K562 (cell line): ENCODE measurements at regions not wholly inside any gene's neighbourhood (a gene's known extent, or its start where the extent isn't known, plus 50 kb on each side); places are given as distances from the start of the nearest gene placed in this dataset.

Experiments
- ATAC-seq: fragments of 200-7000 bp; cut with Tn5 transposase; 3 replicates; pipeline ENCODE4 v1.9.1; 2020; ENCODE audit warnings: moderate library complexity
- BruUV-seq: library from RNA; stranded (reverse); fragments of 400-500 nt; replicated peaks from 2 replicates; lab custom pipeline; 2021; lab: Mats Ljungman, UMichigan
- CTCF ChIA-PET: fragments of 300-600 bp; formaldehyde crosslinking; extraction: SDS; loops from one replicate; lab custom pipeline; 2021; ENCODE audit warnings: low intra/inter-chr PET ratio; lab: Yijun Ruan, JAX
- POLR2A ChIA-PET: fragments of 300-600, 350-650 bp; sonication (Branson Sonifier 250); formaldehyde crosslinking; extraction: SDS; loops from one replicate; lab custom pipeline; 2021; ENCODE audit warnings: antibody characterized with exemption, inconsistent platforms; lab: Yijun Ruan, JAX
- DNase-seq, 4 experiments: peaks; one replicate each; pipeline versions ENCODE4 v3.0.0 to v3.0.0-alpha.2; 2011 to 2018; ENCODE audit warnings: low spot score in 3 of 4, mixed read lengths in 3 of 4; ENCODE audit errors: extremely low read depth in 1 of 4
- FAIRE-seq: peaks from 2 replicates; lab custom pipeline; 2011; peaks lifted over from hg19 to GRCh38; lab: Jason Lieb, UNC
- H2AFZ ChIP-seq: 2 replicates; pipeline ENCODE4 v1.6.0; 2011; ENCODE audit warnings: low read depth, low read length, control low read depth, inconsistent platforms
- H3K27ac ChIP-seq: fragments of 200-600 bp; 3 replicates; pipeline ENCODE4 v1.8.0; 2011; ENCODE audit warnings: low read depth, mild to moderate bottlenecking, control low read depth, inconsistent platforms, low read length, moderate library complexity, mixed read lengths; ENCODE audit errors: extremely low read depth
- H3K27me3 ChIP-seq, 2 experiments: fragments of 300-600 bp in 1 of 2; 2 replicates in 1 of 2; 3 replicates in 1 of 2; pipeline versions ENCODE4 v1.6.0 to v1.8.0; 2011; ENCODE audit warnings: inconsistent platforms in 2 of 2, low read length in 2 of 2, mild to moderate bottlenecking in 1 of 2, mixed read lengths in 1 of 2, moderate library complexity in 1 of 2; ENCODE audit not compliant: control insufficient read depth in 2 of 2, insufficient read depth in 2 of 2
- H3K36me3 ChIP-seq: fragments of 300-600 bp; 3 replicates; pipeline ENCODE4 v1.8.0; 2011; ENCODE audit warnings: mild to moderate bottlenecking, low read length, inconsistent platforms; ENCODE audit not compliant: control insufficient read depth, insufficient read depth
- H3K4me1 ChIP-seq, 2 experiments: fragments of 200-600 bp in 1 of 2; replicated peaks in 1 of 2; 2 replicates in 1 of 2; 3 replicates in 1 of 2; pipeline versions ENCODE4 v1.5.1 to v1.8.0; 2011; ENCODE audit warnings: inconsistent platforms in 2 of 2, low read length in 2 of 2, mild to moderate bottlenecking in 1 of 2, mixed read lengths in 1 of 2, moderate library complexity in 1 of 2; ENCODE audit not compliant: control insufficient read depth in 2 of 2, insufficient read depth in 2 of 2
- H3K4me2 ChIP-seq: 2 replicates; pipeline ENCODE4 v1.6.1; 2011; ENCODE audit warnings: low read length, control low read depth, inconsistent platforms, mixed read lengths; ENCODE audit not compliant: insufficient read depth
- H3K4me3 ChIP-seq: fragments of 200-600 bp; sonication (generic), shearing (Covaris generic); 2 replicates; pipeline ENCODE4 v1.5.1; 2016; ENCODE audit warnings: control low read depth, inconsistent platforms
- H3K79me2 ChIP-seq: fragments of 200-600 bp; 3 replicates; pipeline ENCODE4 v1.8.0; 2011; ENCODE audit warnings: low read length, inconsistent platforms; ENCODE audit not compliant: control insufficient read depth, insufficient read depth
- H3K9ac ChIP-seq, 2 experiments: 2 replicates each; pipeline versions ENCODE4 v1.6.0 to v1.6.1; 2011; ENCODE audit warnings: low read depth in 2 of 2, low read length in 2 of 2, control low read depth in 1 of 2, inconsistent platforms in 1 of 2, mild to moderate bottlenecking in 1 of 2, mixed read lengths in 1 of 2; ENCODE audit not compliant: insufficient read depth in 1 of 2
- H3K9me1 ChIP-seq: one replicate; pipeline ENCODE4 v1.6.0; 2011; ENCODE audit warnings: inconsistent platforms, mild to moderate bottlenecking, low read length, moderate library complexity; ENCODE audit not compliant: control insufficient read depth, insufficient read depth
- H3K9me3 ChIP-seq: replicated peaks from 2 replicates; pipeline ENCODE4 v1.5.1; 2011; ENCODE audit warnings: low read depth, low read length, inconsistent platforms; ENCODE audit not compliant: control insufficient read depth, insufficient read depth
- H4K20me1 ChIP-seq: replicated peaks from 2 replicates; pipeline ENCODE4 v1.6.1; 2011; ENCODE audit warnings: low read length, inconsistent platforms, mixed read lengths; ENCODE audit not compliant: control insufficient read depth, insufficient read depth
- ELF1 ChIP-seq: fragments of 200-800 bp; sonication (Bioruptor generic); IDR thresholded peaks from 2 replicates; pipeline ENCODE4 v1.6.1; 2016; ENCODE audit warnings: missing genetic modification characterization, missing compliant biosample characterization
- LEF1 ChIP-seq: fragments of 450-650 bp; IDR thresholded peaks from 2 replicates; pipeline ENCODE4 v1.6.1; 2016; ENCODE audit warnings: mild to moderate bottlenecking
- THRAP3 ChIP-seq: fragments of 450-650 bp; IDR thresholded peaks from 2 replicates; pipeline ENCODE4 v1.6.1; 2016; ENCODE audit warnings: mild to moderate bottlenecking, inconsistent platforms, borderline replicate concordance
- XRCC4 ChIP-seq: IDR thresholded peaks from one replicate; pipeline ENCODE4 v1.6.1; 2011; ENCODE audit not compliant: insufficient read depth, insufficient read length; ENCODE audit errors: extremely low read depth
- ZC3H4 ChIP-seq: sonication (generic); formaldehyde crosslinking; IDR thresholded peaks from 2 replicates; pipeline ENCODE4 v1.9.0; 2021; ENCODE audit warnings: missing genetic modification reagents, borderline replicate concordance
- ZFX ChIP-seq: sonication (generic); formaldehyde crosslinking; IDR thresholded peaks from 2 replicates; pipeline ENCODE4 v1.8.0; 2022; ENCODE audit warnings: mild to moderate bottlenecking, missing genetic modification reagents, moderate library complexity
- ZNF764 ChIP-seq: fragments of 250-450 bp; sonication (Bioruptor Pico); IDR thresholded peaks from 2 replicates; pipeline ENCODE4 v1.4.0; 2020; ENCODE audit warnings: low read depth, mild to moderate bottlenecking, moderate library complexity
- WGBS: fragments of 100-300 bp; shearing (Covaris generic); methylation state at CpG from one replicate; pipeline ENCODE4 v1.1.6; 2016; ENCODE audit warnings: low coverage, mixed read lengths; ENCODE audit not compliant: insufficient coverage; ENCODE audit errors: missing lambda C conversion rate; 5-methylcytosine and 5-hydroxymethylcytosine counted together
- in situ Hi-C: fragments of 300-500 bp; cut with MboI; formaldehyde crosslinking; loops from 4 replicates; pipeline ENCODE4 v1.15.0; 2018; ENCODE audit warnings: inconsistent platforms, mixed read lengths
- intact Hi-C: fragments of 100-400 bp; cut with micrococcal nuclease; formaldehyde crosslinking; loops from 2 replicates; pipeline ENCODE4 v1.14.2; 2022
- TF ChIP-seq, protein P1 (sequence below): fragments of 450-650 bp; IDR thresholded peaks from 2 replicates; pipeline ENCODE4 v1.7.1; 2018; ENCODE audit warnings: mild to moderate bottlenecking, low read depth; ENCODE audit not compliant: partially characterized antibody
- TF ChIP-seq, protein P2 (sequence below): fragments of 250-450 bp; sonication (Bioruptor Pico); IDR thresholded peaks from 2 replicates; pipeline ENCODE4 v1.4.0; 2020; ENCODE audit warnings: mild to moderate bottlenecking, moderate library complexity, borderline replicate concordance

DNA sequence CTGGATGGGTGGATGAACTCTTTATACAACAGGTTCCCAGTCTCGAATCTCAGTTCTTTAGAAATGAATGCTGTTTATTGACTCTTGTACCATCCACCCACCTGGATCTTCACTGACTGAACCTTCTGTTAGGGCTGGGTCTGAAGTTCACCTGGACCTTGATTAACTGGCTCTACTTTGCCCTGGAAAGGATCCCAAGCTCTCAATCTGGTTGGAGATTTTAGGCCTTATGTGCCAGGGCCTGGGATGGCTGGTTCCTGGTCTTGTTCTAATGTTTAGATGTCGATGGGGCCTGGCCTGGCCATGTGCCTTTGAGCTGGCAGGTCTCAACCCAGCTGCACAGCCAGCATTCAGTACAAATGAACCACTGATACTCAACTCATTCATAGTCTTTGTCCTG lies 76.5 kb upstream of the MED13L start:
- H4K20me1 ChIP-seq, result no peaks in the 10 kb centered on the region
- no peak for FAIRE-seq
- peaks cover 2 to 34% of the 10 kb centered on the region in 2 experiments; a peak in 4 of 5 replicates for H3K4me1 ChIP-seq
- in situ Hi-C loops (no loop called here), intact Hi-C loops (no loop called here)
- H3K4me3 ChIP-seq, result no peak overlapping the region
- H3K9me1 ChIP-seq, result no peaks in the 10 kb centered on the region
- no peaks in the 10 kb centered on the region for H3K79me2 ChIP-seq
- no peak for DNase-seq
- H3K9ac ChIP-seq, result no peak overlapping the region
- WGBS, result 80% methylated on average over 2 of the region's 2 CpGs
- CTCF ChIA-PET, result no interaction called here
- no peaks in the 10 kb centered on the region for H3K9me3 ChIP-seq
- H2AFZ ChIP-seq, result no peak overlapping the region
- TF ChIP-seq ZNF764 (CRISPR knock-in tag), result no peak
- TF ChIP-seq THRAP3, result no peak
- TF ChIP-seq LEF1, result no peak
- TF ChIP-seq ELF1 (tag), result no peak
- TF ChIP-seq, protein P1, sequence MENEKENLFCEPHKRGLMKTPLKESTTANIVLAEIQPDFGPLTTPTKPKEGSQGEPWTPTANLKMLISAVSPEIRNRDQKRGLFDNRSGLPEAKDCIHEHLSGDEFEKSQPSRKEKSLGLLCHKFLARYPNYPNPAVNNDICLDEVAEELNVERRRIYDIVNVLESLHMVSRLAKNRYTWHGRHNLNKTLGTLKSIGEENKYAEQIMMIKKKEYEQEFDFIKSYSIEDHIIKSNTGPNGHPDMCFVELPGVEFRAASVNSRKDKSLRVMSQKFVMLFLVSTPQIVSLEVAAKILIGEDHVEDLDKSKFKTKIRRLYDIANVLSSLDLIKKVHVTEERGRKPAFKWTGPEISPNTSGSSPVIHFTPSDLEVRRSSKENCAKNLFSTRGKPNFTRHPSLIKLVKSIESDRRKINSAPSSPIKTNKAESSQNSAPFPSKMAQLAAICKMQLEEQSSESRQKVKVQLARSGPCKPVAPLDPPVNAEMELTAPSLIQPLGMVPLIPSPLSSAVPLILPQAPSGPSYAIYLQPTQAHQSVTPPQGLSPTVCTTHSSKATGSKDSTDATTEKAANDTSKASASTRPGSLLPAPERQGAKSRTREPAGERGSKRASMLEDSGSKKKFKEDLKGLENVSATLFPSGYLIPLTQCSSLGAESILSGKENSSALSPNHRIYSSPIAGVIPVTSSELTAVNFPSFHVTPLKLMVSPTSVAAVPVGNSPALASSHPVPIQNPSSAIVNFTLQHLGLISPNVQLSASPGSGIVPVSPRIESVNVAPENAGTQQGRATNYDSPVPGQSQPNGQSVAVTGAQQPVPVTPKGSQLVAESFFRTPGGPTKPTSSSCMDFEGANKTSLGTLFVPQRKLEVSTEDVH, result no peak
- TF ChIP-seq ZC3H4, result no peak
- TF ChIP-seq, protein P2, sequence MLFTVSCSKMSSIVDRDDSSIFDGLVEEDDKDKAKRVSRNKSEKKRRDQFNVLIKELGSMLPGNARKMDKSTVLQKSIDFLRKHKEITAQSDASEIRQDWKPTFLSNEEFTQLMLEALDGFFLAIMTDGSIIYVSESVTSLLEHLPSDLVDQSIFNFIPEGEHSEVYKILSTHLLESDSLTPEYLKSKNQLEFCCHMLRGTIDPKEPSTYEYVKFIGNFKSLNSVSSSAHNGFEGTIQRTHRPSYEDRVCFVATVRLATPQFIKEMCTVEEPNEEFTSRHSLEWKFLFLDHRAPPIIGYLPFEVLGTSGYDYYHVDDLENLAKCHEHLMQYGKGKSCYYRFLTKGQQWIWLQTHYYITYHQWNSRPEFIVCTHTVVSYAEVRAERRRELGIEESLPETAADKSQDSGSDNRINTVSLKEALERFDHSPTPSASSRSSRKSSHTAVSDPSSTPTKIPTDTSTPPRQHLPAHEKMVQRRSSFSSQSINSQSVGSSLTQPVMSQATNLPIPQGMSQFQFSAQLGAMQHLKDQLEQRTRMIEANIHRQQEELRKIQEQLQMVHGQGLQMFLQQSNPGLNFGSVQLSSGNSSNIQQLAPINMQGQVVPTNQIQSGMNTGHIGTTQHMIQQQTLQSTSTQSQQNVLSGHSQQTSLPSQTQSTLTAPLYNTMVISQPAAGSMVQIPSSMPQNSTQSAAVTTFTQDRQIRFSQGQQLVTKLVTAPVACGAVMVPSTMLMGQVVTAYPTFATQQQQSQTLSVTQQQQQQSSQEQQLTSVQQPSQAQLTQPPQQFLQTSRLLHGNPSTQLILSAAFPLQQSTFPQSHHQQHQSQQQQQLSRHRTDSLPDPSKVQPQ (CRISPR knock-in tag), result no peak
- TF ChIP-seq ZFX (CRISPR knock-in tag), result no peak
- no peak for TF ChIP-seq XRCC4
- TF ChIP-seq, all 486 proteins: peak for 0
- Histone ChIP-seq H3K4me2 (no peak overlapping the region), H3K27ac (no peak overlapping the region), H3K27me3 (no peaks in the 10 kb centered on the region), H3K36me3 (no peaks in the 10 kb centered on the region)
- ATAC-seq, result no peak
- no TSS peak for BruUV-seq
- POLR2A ChIA-PET, result no interaction called here
